A172 (cell line): ENCODE measurements at regions not wholly inside any gene's neighbourhood (a gene's known extent, or its start where the extent isn't known, plus 50 kb on each side); places are given as distances from the start of the nearest gene placed in this dataset.
"Not testable (repeated sequence)": the region's sequence is repeated elsewhere in the genome, so short reads cannot be mapped to it uniquely, and the experiment has no call there.

Experiments
- DNase-seq: peaks from one replicate; pipeline ENCODE4 v3.0.0-alpha.2; 2015; ENCODE audit warnings: low spot score

DNA sequence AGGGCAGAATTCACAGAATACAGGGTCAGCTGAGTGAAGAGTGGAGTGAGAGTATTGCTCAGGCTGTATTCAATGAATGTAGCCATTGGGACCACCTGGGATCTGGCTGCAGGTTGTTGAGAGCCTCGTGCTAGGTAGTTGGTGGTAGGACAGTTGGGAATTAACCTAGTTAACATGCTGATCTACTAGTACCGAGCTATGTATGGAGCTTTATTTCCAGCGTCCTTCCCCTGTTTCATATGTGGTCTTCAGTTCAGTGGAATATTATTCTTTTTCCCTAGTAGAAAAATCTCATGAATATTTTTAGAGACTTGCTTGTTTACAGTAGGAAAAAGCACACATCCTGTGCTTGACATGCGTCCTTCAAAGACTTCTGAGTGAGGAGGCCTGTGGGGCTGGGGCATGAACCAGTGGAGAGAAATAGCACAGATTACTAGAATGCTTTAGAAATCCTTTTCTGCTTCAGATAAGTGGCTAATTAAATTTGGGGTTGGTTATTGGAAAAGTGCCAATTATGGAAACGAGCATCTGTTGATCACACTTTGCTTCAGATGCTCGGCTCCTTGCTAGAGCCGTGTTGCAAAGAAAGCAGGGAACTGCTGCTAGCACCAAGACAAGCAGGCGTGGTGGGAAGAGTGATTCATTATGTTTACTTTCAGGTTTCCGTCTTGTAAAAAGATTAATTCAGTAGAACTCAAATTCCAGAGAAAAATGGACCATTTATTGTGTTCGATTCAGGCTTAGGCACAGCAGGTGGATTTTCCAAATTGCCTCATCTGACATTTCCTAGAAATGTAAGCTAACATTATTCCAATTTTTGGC is 53.6 kb downstream of the ARF6 start:
- peak; percentile 63 for DNase-seq

- no peak for DNase-seq
These were observed 54.6 kb downstream of the ARF6 start for GRCh38 chr14:49947506-49947905.

DNA sequence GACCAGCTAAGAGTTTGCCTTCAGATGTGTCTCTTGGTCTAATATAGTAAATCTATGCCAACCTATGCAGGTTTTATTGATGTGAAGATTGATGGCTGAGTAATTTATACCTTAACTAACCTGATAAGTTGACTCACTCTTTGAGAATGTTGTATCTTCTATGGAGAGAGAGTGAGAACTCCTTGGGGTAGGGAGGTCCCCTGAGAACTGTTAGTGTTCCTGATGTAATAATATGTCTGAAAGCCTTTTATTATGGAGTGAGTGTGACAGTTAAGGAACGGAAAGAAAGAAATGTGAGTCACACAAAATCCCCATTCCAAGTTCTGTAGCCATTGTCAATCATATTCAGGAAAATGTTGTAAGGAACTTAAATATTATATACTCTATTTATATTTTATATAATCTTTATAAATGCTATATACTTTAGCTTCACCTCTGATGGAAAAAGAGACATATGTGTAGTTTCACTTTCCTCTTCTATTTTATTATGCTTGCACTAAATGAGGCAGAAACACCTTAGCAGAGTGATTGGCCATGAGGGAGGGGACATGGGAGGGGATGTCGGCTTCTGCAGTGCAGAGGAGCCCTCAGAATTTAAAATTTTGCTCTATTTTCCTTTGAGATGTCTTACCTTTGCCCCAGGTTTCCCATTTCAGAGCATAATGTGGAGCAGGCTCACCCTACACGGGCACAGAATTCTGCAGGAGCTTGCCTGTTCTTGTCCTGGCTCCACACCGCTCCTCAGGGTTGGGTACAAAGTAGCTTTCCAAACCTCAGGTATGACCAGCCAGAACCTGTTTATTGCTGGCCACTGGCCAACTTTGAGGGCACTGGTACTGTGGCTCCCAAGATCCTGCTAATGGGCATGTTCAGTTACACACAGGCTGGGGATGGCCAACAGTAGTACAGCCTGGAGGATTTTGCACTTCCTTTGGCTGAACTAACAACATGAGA is 57.7 kb downstream of the ARF6 start:
- peak; percentile 38 for DNase-seq

GRCh38 chr14:49951229-49951607 is 58.3 kb downstream of the ARF6 start:
- no peak for DNase-seq

DNA sequence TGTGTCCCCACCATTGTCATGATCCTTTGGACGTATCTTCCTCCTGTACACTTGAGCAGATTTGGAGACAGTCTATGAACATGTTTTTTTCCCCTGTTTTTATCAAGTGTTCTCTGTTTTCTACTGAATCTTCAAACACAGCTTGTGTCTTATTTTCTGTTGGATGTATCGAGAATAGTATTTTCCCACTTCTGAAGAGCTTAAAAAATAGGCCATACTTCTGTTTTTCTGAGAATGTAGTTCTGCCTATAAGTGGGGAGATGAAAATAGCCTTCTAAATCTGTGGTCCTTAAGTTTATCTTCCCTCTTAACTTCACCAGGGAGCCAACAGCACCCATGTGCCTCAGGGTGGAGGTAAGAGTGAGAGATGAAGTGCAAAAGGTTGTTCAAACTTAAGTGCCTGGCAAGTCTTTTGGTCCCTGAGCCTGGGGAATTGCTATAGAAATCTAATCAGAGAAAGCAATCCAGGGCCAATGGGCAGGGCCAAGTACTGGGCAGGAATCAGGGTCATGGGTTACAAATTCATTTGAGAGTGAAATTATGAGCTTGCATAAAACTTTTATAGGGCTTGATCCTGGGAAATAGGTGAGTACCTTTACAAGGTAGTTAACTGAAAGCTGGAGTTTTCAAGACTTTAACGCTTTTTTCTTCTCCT is 58.9 kb downstream of the ARF6 start:
- DNase-seq, result no peak

GRCh38 chr14:49953196-49953595 is 60.3 kb downstream of the ARF6 start:
- DNase-seq, result no peak

DNA sequence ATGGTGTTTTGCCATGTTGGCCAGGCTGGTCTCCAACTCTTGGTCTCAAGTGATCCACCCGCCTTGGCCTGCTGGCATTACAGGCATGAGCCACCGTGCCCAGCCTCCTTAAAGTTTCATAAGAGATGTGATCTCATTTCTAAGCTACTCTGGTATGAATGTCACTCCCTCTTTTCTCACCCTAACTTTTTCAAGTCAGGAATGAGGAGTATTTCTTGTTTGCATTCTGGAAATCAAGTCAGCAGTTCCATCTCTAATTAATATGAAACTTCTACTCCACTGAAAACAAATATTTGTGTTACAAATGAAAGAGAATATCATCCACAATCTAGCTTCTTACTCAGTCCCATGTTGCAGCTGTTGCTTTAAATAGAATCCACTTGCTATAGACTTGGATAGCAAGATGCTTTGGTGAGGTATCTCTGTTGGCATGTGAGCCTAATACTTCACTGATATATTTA is 61.3 kb downstream of the ARF6 start:
- DNase-seq, result no peak

DNA sequence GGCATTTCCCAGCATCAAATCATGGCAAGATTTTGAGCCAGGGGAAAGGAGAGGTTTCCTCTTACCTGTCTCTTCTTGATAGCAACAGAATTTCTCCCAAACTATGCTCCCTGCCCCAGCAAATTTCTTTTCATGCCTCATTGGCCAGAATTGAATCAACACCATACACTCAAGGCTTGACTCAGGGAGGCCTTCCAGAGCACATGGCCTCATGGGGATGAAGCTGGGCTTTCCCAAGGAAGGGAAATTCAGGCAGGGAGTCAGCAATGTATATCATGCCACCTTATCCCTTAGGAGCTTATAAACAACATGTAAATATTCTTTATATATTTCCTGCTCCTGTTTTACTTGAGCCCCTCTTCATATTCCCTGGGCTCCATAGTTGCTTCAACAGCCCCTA is 62.1 kb downstream of the ARF6 start:
- no peak for DNase-seq

GRCh38 chr14:49957089-49957852 is 64.4 kb downstream of the ARF6 start:
- DNase-seq, result no peak

DNA sequence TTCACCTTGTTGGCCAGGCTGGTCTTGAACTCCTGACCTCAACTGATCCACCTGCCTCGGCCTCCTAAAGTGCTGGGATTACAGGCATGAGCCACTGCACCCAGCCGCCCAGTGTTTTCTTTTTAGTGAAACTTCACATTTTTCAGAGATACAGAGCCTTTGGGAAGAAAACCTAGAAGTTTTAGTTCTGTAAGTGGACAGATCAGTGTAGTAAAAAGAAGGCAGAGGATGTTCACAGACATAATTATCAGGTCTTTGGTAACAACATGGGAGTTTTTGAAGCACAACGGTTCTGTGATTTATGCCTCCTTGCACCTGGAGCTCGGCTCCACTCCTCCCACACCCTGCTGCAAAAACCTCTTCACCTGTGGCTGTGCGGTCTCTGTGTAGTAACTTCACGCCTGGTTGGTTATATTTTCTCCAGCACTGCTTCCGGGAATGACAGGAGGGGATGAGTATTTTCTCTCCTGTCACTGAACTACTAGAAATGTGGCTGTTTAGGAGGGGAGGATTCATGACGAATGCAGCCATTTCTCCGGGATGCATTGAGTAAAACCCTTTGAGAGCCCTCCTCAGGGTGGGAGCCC is 67.0 kb downstream of the ARF6 start:
- DNase-seq, result no peak

DNA sequence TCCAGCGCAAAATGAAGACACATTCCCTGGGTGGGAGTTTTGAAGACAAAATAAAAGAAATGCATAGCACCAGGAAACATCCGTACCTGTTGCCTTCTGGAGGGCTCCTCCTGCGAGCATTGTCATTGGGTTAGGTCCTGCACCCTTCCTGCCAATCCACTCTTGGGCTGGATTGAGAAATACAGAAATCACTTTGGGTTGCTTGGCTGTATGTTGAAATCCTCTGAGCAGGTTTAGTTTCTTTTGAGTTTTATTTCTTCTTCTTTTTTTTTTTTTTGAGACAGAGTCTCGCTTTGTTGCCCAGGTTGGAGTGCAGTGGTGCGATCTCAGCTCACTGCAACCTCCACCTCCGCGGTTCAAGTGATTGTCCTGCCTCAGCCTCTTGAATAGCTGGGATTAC is 67.6 kb downstream of the ARF6 start:
- DNase-seq, result no peak

GRCh38 chr14:49961270-49962222 is 68.7 kb downstream of the ARF6 start:
- DNase-seq, result peak; percentile 14

DNA sequence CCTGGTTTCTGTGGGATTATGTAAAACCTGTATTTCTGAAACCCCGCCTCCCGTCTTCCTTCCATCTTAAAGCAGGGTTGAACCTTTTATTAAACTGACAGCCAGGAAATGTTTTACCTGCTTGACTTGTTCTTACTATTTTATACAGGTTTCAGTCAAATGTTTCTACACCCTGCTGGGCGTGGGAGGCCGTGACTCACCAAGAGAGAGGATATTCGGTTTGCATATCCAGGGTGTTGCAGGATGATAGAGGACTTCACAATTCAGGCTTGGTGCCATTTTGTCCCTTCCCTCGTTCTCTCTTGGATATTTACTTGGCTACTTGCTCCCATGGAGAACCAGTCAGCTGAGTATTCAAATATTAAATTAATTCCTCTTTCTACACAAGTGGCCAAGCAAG is 69.7 kb downstream of the ARF6 start:
- DNase-seq, result peak; percentile 40

GRCh38 chr14:49965068-49965651 is 72.3 kb downstream of the ARF6 start:
- DNase-seq, result not testable (repeated sequence)

GRCh38 chr14:49966304-49966809 is 73.5 kb downstream of the ARF6 start:
- DNase-seq, result no peak

GRCh38 chr14:49966971-49967630 is 74.2 kb downstream of the ARF6 start:
- DNase-seq, result no peak

DNA sequence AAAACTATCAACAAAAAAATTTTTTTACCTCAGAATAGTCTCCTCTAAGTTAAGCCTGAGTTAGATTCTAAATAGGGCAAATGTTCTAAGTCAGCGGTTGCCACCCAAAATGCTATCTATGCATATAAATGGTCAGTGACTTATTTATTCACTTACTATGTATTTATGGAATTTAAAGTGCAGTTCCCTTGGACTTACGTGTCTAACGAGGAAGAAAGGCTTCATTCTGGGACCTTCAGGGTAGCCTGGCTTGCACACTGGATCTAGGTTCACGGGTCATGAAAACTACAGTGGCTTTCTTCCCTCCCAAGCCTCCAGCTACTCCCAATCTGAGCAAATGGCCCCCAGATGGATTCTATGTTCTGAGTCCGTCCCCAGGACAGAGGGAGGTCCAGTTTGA is 77.1 kb downstream of the ARF6 start:
- DNase-seq, result no peak

- DNase-seq, result no peak
These were observed 77.7 kb downstream of the ARF6 start for GRCh38 chr14:49970474-49971147.
